NCI-H1436 (cell line): ENCODE measurements at regions not wholly inside any gene's neighbourhood (a gene's known extent, or its start where the extent isn't known, plus 50 kb on each side); places are given as distances from the start of the nearest gene placed in this dataset.

Source experiments
- DNase-seq: peaks from one replicate; lab custom pipeline; 2025; lab: John Stamatoyannopoulos, UW

DNA sequence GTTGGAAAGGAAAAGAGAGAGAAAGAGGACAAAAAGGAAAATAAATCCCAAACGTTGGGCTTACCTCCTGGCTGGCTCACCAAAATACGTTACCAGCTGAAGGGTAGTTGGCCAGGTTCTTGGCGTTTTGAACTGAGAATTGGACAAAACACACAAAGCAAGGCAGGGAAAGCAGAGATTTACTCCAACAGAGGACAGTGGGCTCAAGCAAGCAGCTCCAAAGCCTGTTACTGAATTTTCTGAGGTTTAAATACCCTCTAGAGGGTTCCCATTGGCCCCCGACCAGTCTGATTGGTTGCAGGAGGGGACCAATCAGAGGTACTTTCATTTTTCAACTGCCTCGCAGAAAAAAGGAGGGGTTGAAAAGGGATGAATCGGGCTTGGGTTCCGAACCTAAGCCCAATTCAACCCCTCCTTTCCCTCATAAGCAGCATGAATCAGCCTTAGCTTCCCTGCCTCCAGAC, 55.6 kb upstream of the ALOX12 start:
- DNase-seq, result peak; percentile 59

DNA sequence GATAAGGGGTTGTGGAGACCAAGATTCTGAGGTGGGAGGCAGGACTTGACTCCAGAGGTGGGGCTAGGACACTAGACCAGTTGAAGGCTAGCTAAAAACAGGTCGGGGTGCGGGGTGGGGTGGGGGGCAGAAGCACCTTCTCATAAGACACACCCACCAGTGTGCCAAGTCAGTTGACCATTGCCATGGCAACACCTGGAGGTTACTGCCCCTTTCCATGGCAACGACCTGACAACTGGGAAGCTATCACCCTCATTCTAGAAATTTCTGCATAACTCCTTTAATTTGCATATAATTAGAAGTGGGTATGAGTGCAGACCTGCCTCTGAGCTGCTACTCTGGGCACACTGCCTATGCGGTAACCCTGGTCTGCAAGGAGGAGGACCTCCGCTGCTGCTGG, 53.9 kb upstream of the ALOX12 start:
- DNase-seq, result no peak

DNA sequence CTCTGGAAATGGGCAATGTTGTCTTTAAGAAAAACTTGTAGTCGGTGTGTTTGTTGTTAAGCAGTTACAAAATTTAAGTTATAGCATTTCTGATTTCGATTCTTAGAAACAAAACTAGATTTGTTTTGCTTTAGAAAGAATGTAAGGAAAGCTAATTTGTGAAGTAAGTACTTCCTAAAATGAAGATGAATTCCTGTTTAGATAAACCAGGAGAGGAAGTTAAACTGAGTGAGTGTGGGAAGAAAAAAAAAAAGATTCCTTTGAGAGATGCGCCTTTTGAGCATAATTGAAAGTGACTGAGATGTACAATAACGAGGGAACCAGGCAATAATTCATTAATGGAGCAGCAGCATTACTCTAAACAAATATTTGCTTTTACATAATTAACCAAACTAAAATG, 52.4 kb upstream of the ALOX12 start:
- no peak for DNase-seq
